ENCODE measurements at regions not wholly inside any gene's neighbourhood (a gene's known extent, or its start where the extent isn't known, plus 50 kb on each side); places are given as distances from the start of the nearest gene placed in this dataset.

GRCh38 chr3:188026191-188026968 lies 127.6 kb upstream of the LPP start:
- intact Hi-C loops (cut with DNase I; ENCODE audit: low total_unique reads): no loop called here
- TF ChIP-seq, protein P1, sequence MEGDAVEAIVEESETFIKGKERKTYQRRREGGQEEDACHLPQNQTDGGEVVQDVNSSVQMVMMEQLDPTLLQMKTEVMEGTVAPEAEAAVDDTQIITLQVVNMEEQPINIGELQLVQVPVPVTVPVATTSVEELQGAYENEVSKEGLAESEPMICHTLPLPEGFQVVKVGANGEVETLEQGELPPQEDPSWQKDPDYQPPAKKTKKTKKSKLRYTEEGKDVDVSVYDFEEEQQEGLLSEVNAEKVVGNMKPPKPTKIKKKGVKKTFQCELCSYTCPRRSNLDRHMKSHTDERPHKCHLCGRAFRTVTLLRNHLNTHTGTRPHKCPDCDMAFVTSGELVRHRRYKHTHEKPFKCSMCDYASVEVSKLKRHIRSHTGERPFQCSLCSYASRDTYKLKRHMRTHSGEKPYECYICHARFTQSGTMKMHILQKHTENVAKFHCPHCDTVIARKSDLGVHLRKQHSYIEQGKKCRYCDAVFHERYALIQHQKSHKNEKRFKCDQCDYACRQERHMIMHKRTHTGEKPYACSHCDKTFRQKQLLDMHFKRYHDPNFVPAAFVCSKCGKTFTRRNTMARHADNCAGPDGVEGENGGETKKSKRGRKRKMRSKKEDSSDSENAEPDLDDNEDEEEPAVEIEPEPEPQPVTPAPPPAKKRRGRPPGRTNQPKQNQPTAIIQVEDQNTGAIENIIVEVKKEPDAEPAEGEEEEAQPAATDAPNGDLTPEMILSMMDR (IDR thresholded peaks at IDR 0.05): no peak
- TF ChIP-seq POLR2A (IDR thresholded peaks at IDR 0.05): no peak
- WGBS, 2 donors: 86 to 94% methylated on average over 3 of the region's 3 CpGs
- no peak overlapping the region for H3K4me3 ChIP-seq (ENCODE audit: low read depth, poor library complexity, severe bottlenecking)
- no peak for DNase-seq (ENCODE audit: low spot score in 2 of 2)

GRCh38 chr3:188031121-188031520 lies 122.8 kb upstream of the LPP start:
- H3K4me3 ChIP-seq (ENCODE audit: low read depth, poor library complexity, severe bottlenecking): no peak overlapping the region
- DNase-seq (ENCODE audit: low spot score in 2 of 2): no peak
- WGBS, 2 donors: 67 to 74% methylated on average over 2 of the region's 2 CpGs
- intact Hi-C loops (cut with DNase I; ENCODE audit: low total_unique reads): no loop called here
- TF ChIP-seq, protein P1 (IDR thresholded peaks at IDR 0.05): no peak
- no peak for TF ChIP-seq POLR2A (IDR thresholded peaks at IDR 0.05)

GRCh38 chr3:188034989-188035388 lies 119.0 kb upstream of the LPP start:
- no peak overlapping the region for H3K4me3 ChIP-seq (ENCODE audit: low read depth, poor library complexity, severe bottlenecking)
- intact Hi-C loops (cut with DNase I; ENCODE audit: low total_unique reads): no loop called here
- WGBS, 2 donors: 83% methylated on average over 3 of the region's 3 CpGs
- no peak for DNase-seq (ENCODE audit: low spot score in 2 of 2)
- TF ChIP-seq, protein P1 (IDR thresholded peaks at IDR 0.05): no peak
- no peak for TF ChIP-seq POLR2A (IDR thresholded peaks at IDR 0.05)

GRCh38 chr3:188036375-188037194 lies 117.4 kb upstream of the LPP start:
- no peak for DNase-seq (ENCODE audit: low spot score in 2 of 2)
- intact Hi-C loops (cut with DNase I; ENCODE audit: low total_unique reads): no loop called here
- 45 to 59% methylated on average over 3 of the region's 3 CpGs for whole genome bisulfite sequencing, 2 donors
- no peak for TF ChIP-seq POLR2A (IDR thresholded peaks at IDR 0.05)
- TF ChIP-seq, protein P1 (IDR thresholded peaks at IDR 0.05): peak in 1 of 3 donors; percentile 26
- no peak overlapping the region for H3K4me3 ChIP-seq (ENCODE audit: low read depth, poor library complexity, severe bottlenecking)

DNA sequence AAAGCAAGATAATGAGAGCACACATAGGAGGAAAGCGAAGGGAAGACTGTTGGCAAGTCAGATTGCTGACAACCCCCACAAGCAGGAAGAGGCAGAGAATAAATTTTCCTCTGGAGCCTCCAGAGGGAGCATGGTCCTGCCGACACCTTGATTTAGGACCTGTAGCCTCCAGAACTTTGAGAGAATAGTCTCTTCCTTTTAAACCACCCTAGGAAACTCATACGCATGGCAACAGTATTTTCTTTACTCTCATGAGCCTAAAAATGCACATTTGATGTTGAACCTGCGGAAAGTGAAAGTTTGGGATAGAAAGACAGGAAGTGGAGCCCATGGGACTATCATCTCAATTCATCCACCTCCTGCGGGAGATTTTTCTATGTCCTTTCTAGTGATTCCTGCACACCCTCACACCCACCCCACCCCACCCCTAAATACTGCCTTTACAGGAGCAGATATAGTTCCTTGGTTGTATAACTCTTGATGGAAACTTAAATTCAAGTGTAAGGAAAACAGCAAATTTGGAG lies 116.7 kb upstream of the LPP start:
- DNase-seq (ENCODE audit: low spot score in 2 of 2): no peak
- WGBS, 2 donors: 37 to 38% methylated on average over 5 of the region's 5 CpGs
- TF ChIP-seq, protein P1 (IDR thresholded peaks at IDR 0.05): no peak
- no peak for TF ChIP-seq POLR2A (IDR thresholded peaks at IDR 0.05)
- H3K4me3 ChIP-seq (ENCODE audit: low read depth, poor library complexity, severe bottlenecking): no peak overlapping the region
- intact Hi-C loops (cut with DNase I; ENCODE audit: low total_unique reads): no loop called here

All from lower leg skin (tissue), 4 donors.